IPS-NIHi7 (cell line): ENCODE measurements at regions not wholly inside any gene's neighbourhood (a gene's known extent, or its start where the extent isn't known, plus 50 kb on each side); places are given as distances from the start of the nearest gene placed in this dataset.

ENCODE experiments used
- DNase-seq: peaks from one replicate; pipeline ENCODE4 v3.0.0; 2012; ENCODE audit warnings: mixed read lengths; ENCODE audit errors: extremely low spot score

DNA sequence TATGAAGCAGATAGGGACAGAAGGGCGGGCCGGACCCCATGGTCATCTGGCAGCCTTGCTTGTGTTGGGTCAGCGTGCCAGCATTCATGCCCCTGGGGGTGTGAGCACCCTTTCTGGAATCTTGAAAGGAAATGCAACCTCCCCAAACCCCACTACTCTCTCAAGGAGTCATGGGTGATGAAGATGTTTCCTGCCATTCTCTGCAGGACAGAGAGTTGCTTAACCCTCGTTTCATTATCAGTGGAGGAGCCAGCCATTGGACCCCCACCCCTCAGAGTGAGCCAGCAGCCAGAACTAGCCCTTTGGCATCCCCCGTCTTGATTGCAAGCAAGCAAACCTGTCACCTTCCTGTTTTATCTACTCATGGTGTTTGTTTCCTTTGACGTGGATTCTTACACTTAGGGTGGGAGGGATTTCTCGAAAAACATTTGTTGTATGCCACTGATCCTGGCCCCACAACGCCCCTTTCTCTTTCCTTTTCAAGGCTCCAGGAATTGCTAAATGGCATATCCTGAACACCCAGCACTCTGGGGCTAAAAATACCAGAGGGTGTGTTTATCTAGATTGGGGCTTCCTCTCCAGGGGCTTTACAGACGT is 258.3 kb downstream of the ETS1 start:
- DNase-seq = no peak

DNA sequence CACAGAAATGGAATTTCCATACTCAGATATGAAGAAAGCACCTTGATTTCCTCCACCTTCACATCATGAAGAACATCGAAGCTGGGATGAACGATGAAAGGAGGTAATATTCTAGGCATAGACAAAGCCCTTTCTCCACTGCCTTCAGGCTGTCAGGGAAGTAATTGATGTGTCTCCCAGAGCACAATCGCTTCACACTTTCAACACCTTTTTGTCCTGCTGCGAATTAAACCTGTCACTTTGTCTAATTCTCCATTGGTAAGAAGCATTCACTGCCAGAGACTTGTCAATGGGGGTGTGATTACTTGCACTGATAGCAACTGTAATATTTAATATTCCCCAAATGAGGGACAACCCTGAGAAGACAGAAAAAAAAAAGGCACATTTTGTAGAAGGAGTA is 260.1 kb downstream of the ETS1 start:
- no peak for DNase-seq

DNA sequence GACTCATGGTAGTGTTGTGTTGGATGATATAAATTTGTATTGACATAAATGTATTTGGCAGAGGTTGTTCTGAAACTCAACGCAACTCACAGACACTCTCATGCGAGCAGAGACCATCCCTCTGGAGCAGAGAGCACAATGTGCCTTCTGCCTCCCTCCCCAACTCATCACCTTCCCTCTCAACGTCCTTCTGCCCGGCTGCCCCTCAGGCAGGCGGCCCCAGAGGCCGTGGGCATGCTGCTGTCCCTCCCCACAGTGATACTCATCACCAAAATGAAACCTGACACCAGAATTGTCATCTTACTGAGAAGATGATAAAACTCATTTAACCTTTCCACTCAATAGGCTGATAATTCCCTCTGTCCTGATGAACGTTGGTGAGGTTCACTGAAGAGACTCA is 260.6 kb downstream of the ETS1 start:
- no peak for DNase-seq

DNA sequence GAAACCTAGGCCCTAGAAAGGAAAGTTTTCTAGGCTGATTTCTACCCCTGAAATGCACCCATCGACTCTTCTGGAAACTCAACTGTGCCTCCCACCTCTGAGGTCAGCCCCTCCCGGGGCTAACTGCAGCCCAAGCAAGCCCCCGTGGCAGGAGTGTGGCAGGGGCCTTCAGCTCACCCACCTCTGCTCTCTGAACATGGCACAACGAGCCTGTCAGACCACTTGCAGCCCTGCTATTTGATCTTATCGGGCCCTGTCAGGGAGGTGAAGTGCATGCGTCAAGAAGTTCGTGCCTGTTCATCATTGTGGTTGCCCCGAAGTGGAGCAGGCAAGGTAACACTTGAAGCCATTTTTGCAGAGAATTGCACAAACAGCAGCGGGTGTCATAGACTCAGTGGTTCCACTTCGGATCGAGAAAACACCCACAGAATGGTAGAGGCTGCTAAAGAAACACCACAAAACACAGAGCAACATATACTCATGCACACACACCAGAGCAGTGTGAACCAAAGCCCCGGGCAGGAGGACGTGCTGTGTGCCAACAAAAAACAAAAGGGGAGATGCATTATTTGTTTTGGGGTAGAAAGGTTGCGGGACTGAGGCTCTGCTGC is 262.7 kb downstream of the ETS1 start:
- no peak for DNase-seq

DNA sequence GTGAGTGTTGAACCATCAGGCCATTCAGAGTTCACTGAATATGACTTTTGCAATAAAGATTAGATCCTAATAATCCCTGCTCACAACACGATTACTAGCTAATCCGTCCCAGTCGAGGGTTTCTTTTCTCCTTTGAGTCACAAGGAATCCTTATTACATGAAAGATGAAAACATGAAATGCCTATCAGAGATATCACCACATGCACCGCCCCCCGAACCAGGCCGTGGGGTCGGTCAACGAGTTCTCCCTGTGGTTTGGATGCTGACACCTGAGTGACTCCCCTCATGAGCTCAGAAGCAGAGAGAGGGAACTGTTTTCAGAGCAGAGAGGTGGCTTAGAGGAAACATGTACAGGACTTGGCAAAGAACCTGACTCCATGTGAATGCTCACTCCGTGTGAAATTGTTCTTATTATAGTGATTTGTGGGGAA is 263.3 kb downstream of the ETS1 start:
- no peak for DNase-seq

DNA sequence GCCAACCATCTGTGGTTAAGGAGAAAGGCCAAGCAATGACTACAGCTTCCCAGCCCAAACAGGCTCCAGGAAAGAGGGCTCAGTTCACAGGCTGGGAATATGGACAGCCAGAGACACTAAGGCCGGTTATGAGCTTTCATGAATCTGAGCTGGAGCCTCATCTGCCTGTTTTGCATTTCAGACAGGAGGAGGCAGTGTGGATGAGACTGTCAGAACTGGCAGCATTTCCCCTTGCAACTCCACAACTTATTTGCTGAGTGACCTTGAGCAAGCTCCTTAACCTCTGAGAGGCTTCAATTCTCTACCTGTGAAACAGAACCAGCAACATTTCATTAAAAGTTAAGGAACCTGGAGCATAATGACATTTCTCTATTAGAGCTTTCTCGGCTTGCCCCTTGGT is 264.0 kb downstream of the ETS1 start:
- peak; percentile 49 for DNase-seq

DNA sequence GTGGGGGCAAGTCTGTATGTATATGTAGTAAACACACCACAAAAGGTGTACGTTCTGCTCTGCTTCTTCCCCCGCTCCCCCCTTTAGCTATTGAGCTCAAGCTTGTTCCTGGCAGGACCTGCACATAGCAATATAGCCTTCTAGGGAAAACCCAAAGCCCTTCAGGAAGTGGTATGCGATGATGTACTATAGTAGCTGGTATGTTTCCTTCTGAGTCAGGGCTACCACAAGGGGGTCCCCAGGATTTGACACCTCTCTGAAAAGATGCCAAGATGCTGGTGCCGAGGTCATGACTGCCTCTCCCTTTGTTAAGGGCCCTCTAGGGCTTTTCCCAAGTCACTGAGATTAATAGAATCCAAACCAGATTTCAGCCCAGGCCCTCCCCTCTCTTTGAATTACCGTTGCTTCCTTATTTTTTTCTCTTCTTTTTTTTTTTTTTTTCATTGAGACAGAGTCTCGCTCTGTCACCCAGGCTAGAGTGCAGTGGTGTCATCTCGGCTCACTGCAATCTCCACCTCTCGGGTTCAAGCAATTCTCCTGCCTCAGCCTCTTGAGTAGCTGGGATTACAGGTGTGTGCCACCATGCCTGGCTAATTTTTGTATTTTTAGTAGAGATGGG is 268.4 kb downstream of the ETS1 start:
- DNase-seq = no peak

DNA sequence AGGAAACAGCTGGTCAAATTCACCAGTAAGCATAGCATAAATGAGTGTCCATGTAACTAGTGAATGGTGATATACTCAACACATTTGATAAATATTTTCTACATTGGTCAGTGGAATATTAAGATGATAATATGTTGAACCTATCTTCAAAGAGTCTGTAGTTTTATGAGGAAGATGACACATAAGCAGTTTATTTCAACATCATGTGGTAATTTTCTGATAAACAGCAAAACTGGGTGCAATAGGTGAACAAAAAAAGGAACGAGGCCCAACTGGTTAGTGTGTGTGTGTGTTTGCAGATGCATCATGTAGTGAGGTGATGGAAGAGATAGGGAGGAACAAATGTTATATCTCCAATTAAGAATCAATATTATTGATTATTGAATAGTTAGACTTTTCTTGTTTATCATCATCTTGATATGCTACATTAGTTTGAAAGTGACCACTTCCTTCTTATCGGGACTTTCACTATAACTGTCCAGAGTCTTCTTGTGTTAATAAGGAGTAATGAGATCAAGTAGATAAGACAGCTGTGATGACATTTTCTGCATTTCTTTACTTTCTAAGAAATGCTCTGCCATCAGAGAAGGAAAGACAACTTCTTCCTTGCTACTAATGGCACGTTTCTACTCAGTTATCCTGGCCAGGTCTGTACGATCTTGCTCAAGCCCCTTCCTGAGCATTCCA is 270.7 kb downstream of the ETS1 start:
- no peak for DNase-seq

DNA sequence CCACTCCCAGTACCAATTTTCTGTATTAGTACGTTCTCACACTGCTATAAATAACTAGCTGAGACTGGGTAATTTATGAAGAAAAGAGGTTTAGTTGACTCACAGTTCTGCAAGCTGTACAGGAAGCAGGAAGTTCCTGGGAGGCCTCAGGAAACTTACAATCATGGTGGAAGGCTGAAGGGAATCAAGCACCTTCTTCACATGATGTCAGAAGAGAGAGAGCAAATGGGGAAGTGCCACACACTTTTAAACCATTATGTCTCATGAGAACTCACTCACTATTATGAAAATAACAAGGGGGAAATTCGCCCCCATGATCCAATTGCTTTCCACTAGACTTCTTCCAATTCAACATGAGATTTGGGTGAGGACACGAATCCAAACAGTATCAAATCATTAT is 271.4 kb downstream of the ETS1 start:
- no peak for DNase-seq

DNA sequence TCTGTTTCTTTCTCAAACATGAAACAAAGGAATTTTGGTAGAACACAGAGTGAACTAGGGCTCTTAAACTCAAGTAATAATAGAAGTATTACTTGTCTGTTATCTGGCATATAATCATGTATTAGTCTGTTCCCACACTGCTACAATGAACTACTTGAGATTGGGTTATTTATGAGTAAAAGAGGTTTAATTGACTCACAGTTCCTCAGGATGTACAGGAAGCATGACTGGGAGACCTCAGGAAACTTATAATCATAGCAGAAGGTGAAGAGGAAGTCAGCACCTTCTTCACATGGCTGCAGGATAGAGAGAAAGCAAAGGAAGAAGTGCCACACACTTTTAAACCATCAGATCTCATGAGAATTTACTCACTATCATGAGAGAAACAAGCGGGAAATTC is 273.4 kb downstream of the ETS1 start:
- DNase-seq = no peak

DNA sequence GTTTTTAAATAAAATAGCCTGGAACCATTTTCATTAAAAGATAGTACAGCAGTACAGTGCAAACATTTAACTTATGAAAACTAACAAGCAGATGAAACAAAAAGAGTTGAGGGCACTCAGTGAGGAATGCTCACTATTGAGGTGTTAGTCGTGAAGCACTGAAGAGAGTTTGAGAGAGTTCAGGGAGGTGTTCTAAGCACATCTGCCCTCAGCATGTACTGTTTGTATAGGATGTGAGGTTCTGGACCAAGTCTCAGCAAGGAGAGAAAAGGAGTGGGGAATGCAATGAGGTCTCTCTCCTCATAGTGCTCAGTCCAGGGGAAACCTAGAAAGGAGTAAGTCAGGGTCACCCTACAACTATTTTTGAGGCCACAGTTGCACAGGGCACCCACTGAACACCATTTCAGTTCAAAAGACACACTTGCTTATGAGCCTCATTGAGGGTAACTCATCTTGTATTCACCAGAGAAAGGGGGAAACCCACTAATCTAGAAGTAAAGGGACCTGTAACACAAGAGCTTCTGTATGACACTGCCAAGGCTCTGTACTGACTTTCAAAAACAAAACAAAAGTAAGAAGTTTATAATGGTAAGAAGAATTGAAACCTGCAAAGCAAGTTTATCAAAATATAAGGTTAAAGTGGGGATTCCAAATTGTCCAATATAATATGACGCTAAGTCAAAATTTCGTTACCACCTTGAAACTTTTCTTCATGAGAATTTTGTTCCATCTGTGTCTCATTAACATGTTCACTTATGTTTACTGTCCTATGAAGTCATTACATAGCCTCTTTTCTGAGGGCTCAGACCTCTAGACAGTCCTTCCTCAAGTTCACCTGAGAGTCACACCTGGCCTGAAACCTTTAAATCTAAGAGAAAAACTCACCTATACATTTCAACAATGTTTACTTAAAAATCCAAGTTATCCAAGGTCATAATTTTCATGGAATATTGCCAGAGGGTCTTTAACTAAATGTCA is 275.3 kb downstream of the ETS1 start:
- DNase-seq = no peak

DNA sequence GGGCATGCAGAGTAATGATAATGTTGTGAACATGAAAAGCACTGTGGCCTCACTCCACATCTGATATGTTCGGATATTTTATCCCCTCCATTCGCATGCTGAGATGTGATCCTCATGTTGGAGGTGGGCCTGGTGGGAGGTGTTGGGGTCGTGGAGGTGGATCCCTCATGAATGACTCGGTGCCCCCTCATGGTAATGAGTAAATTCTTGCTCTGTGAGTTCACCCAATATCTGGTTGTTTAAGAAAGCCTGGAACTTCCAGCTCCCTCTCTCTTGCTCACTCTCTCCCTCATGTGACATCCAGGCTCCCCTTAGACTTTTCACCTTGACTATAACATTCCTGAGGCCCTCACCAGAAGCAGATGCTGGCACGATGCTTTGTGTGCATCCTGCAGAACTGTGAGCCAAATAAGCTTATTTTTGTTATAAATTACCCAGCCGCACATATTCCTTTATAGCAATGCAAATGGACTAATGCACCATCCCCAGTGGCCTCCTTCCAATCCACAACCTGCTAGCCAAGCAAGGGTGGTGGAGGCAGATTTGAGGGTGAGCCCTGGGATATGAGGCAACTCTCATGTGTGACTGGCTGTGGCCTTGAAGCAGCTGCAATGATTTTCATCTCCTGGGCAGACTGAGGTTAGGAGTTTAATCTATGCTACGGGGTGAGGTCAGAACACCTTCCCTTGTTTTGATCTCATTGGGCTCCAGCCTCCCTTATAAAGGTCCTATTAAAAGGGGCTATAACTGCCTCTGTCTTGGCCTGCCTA is 276.5 kb downstream of the ETS1 start:
- DNase-seq = no peak

DNA sequence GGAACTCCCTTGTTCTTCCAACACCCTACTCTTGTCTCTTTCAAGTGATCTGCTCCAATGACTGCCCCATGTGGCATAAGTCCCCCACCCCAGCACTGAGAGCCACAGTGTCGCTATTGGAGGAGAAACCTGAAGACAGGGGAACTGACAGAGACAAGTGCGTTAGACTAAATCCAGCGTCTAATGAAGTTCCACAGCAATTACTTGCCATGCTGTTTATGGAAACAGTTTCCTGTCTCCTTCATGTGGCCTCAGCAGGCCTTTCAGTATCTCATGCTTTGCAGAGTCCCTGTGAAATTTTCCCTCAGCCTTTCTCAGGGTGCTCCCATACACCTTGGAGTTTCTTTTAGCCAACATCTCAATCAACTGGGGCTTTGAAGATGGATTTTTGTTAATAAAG is 277.4 kb downstream of the ETS1 start:
- no peak for DNase-seq

DNA sequence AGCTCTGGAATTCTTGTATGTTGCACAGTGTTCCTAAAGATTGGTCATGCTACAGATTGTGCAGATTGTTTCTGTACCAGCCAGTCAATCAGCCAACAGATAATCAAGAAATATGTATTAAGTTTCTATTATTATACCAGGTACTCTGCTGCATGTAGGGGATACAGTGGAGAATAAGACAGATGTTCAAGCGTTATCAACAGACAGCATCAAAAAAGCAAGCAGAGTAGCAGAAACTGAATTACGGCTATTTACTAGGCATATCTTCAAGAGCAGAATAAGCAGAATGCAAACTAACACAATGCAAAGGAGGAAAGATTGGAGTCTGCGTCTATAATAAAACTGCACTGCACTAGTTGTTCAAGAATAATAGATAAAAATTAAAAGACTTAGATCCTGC is 278.6 kb downstream of the ETS1 start:
- DNase-seq = no peak

DNA sequence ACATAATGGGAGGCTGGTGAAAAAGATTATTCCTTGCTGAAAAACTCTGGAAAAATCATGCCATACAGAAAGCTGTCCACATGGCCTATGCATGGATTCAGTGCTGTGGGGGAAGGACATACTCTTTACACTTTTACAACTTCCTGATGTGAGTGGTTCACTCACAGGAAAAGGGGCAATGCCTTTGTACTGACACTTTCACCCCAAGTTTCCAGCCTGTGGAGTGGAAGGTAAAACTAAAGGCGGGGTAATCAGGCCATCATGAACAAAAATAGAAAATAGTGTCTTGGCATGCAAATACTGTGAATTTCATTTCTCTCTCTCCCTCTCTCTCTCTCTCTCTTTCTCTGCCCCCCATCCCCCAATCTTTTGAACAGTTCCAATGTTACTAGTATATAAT is 281.8 kb downstream of the ETS1 start:
- no peak for DNase-seq

DNA sequence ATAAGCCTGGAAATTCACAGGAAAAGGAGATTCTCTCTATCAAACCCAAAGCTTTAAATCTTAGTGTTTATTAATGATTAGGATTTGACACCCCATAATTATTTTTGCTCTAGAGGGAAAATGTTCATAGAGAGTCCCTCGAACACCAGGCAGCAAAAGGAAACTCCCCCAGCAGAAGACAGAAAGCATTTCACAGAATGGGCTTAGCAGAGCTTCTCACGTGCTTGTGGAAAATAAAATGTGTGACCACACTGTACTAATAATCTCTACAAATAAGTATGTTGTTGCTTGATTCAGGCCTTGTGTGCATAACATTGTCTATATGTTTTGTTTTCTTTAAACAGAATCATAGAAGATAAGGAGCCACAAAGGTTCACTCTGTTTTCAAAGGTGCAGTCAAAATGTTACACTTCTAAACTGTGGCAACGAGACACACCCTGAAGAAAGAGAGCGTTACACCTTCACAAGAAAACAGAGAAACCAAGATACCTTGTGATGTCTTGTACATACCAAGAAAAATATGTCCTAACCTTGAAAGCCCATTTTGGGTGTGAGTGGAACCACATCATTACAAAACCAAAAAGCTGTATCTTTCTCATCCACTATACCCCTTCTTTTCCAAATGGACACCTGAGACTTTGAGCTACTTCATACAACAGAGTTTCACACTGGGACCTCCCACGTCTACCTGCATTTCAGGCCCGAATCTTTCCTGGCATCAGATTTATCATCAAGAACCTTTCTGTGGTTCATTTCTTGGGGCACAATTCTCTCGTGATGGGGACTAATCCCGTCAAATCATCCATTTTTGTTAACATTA is 282.5 kb downstream of the ETS1 start:
- no peak for DNase-seq

DNA sequence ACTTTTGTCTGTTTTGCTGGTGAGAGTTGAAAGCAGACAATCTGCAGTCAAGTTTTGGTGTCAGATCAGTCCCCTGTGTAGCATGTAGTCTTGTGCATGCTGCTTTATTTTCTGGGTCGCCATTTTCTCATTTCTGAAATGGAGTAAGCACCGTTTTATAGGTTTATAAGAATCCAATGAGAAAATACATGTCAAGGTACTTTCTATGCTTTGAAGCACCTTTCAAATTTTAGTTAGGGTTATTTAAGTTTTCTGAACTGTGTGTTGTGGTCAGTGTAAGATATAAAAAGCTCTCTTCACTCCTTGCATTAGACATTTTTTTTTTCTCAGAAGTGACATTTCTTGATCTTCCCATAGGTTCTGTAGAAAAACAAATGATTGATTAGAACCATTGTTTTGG is 283.2 kb downstream of the ETS1 start:
- DNase-seq = no peak

DNA sequence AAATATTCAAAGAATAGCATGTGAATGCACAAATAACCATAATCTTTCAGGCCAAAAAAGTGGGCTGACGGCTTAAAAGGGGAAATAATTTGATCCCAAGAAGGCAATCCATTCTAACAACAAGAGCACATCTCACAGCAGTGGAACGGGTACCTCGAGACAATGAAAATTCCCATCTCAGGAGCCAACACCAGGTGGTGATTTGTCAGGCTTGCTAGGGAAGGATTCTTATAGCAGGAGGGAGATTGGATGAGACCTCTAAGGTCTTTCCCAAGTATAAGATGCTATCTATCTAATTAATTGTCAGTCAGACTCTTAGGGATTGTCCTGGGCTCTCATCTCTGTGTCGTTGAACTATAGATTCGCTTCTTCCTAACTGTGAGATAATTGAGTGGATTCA is 284.0 kb downstream of the ETS1 start:
- no peak for DNase-seq

DNA sequence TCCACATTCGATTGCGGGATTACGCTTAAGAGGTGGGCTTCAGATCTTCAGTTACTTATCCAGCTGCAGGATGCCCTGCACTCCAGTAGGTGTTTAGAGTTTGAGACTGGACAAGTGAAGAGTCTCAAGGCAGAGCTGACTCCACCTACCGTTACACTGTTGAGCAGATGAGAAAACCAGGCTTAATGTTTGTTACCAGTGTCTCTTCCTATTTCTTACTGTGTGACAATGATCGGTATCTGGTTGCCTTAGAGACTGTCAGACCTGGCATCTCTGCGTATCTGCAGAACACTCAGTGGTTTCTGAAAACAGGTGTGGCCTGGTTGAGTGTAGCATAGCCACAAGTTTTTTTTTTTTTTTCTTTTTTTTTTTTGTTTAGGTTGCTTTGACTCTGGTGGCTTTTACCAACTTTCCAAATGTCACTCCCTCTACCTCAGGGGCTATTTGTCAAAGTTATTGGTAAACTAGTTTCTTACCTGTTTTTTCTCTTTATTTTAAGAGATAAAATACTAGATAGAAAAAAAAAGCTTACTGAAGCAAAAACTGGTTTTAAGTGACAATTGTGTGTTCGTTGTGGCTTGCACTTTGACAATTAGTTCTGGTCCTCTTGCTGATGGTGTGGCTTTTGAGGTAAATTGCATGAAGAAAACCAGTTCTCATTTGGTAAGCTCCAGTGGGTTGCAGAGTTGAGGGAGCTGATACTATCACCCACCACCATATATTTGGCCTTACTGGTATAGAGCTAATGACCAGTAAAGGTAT is 284.8 kb downstream of the ETS1 start:
- no peak for DNase-seq
